PC-3 (cell line): ENCODE measurements at regions not wholly inside any gene's neighbourhood (a gene's known extent, or its start where the extent isn't known, plus 50 kb on each side); places are given as distances from the start of the nearest gene placed in this dataset.
"Not testable (repeated sequence)": the region's sequence is repeated elsewhere in the genome, so short reads cannot be mapped to it uniquely, and the experiment has no call there.

ENCODE experiments used
- CTCF ChIP-seq: fragments of 300-600 bp; sonication (generic); conservative IDR thresholded peaks from 2 replicates; pipeline ENCODE4 v1.5.1; 2017; ENCODE audit warnings: antibody characterized with exemption, low read depth, mild to moderate bottlenecking, low read length
- EZH2 ChIP-seq: fragments of 300-600 bp; sonication (generic); IDR thresholded peaks from one replicate; pipeline ENCODE4 v1.6.1; 2017; ENCODE audit warnings: antibody characterized with exemption, mild to moderate bottlenecking, low read length; ENCODE audit not compliant: unreplicated experiment

GRCh38 chr2:131736406-131736805 is 208.7 kb downstream of the CCDC74A start:
- not testable (repeated sequence) for TF ChIP-seq EZH2, CTCF
